Hepatocyte (in vitro differentiated cells): ENCODE measurements at regions not wholly inside any gene's neighbourhood (a gene's known extent, or its start where the extent isn't known, plus 50 kb on each side); places are given as distances from the start of the nearest gene placed in this dataset.

Experiments
- DNase-seq: peaks from one replicate; pipeline ENCODE4 v3.0.0-alpha.2; 2016; ENCODE audit warnings: low spot score
- H2AFZ ChIP-seq: fragments of 200-600 bp; sonication (generic); 2 replicates; pipeline ENCODE4 v1.6.0; 2016; ENCODE audit warnings: antibody characterized with exemption, mild to moderate bottlenecking
- H3K27ac ChIP-seq: fragments of 200-600 bp; sonication (generic); 2 replicates; pipeline ENCODE4 v1.5.1; 2016; ENCODE audit warnings: mild to moderate bottlenecking
- H3K27me3 ChIP-seq: fragments of 200-600 bp; sonication (generic); 2 replicates; pipeline ENCODE4 v1.6.1; 2016
- H3K36me3 ChIP-seq: fragments of 200-600 bp; sonication (generic); replicated peaks from 2 replicates; pipeline ENCODE4 v1.5.1; 2016; ENCODE audit warnings: low read depth; ENCODE audit not compliant: insufficient read depth
- H3K4me1 ChIP-seq: fragments of 200-600 bp; sonication (generic); 2 replicates; pipeline ENCODE4 v1.5.1; 2016; ENCODE audit warnings: mild to moderate bottlenecking, moderate library complexity; ENCODE audit not compliant: insufficient read depth
- H3K4me2 ChIP-seq: fragments of 200-600 bp; sonication (generic); 2 replicates; pipeline ENCODE4 v1.6.0; 2016
- H3K4me3 ChIP-seq: fragments of 200-600 bp; sonication (generic); 2 replicates; pipeline ENCODE4 v1.5.1; 2016; ENCODE audit warnings: mild to moderate bottlenecking
- H3K79me2 ChIP-seq: fragments of 200-600 bp; sonication (generic); 2 replicates; pipeline ENCODE4 v1.6.0; 2017; ENCODE audit warnings: mild to moderate bottlenecking
- H3K9me2 ChIP-seq: fragments of 200-600 bp; sonication (generic); replicated peaks from 2 replicates; pipeline ENCODE4 v1.6.0; 2017; ENCODE audit warnings: mild to moderate bottlenecking; ENCODE audit not compliant: insufficient read depth
- H3K9me3 ChIP-seq: fragments of 200-600 bp; sonication (generic); 2 replicates; pipeline ENCODE4 v1.5.1; 2016; ENCODE audit warnings: low read depth, mild to moderate bottlenecking
- H4K20me1 ChIP-seq: fragments of 200-600 bp; sonication (generic); 2 replicates; pipeline ENCODE4 v1.6.0; 2016; ENCODE audit warnings: mild to moderate bottlenecking; ENCODE audit not compliant: insufficient read depth, poor library complexity, severe bottlenecking
- EZH2 ChIP-seq: fragments of 200-600 bp; sonication (generic); IDR thresholded peaks from 2 replicates; pipeline ENCODE4 v1.6.1; 2016; ENCODE audit warnings: antibody characterized with exemption, mild to moderate bottlenecking, borderline replicate concordance
- EZH2phosphoT487 ChIP-seq: fragments of 200-600 bp; sonication (generic); IDR thresholded peaks from one replicate; pipeline ENCODE4 v1.6.1; 2018; ENCODE audit warnings: antibody characterized with exemption, mild to moderate bottlenecking, low read depth, moderate library complexity; ENCODE audit not compliant: unreplicated experiment, severe bottlenecking
- WGBS: methylation state at CpG from one replicate; pipeline ENCODE4 v1.1.6; 2016; ENCODE audit warnings: low lambda C conversion rate; ENCODE audit errors: missing lambda C conversion rate; 5-methylcytosine and 5-hydroxymethylcytosine counted together
- TF ChIP-seq, protein P1 (sequence below): fragments of 200-600 bp; sonication (generic); IDR thresholded peaks from 2 replicates; pipeline ENCODE4 v1.5.1; 2016; ENCODE audit warnings: antibody characterized with exemption, mild to moderate bottlenecking; ENCODE audit not compliant: poor library complexity

DNA sequence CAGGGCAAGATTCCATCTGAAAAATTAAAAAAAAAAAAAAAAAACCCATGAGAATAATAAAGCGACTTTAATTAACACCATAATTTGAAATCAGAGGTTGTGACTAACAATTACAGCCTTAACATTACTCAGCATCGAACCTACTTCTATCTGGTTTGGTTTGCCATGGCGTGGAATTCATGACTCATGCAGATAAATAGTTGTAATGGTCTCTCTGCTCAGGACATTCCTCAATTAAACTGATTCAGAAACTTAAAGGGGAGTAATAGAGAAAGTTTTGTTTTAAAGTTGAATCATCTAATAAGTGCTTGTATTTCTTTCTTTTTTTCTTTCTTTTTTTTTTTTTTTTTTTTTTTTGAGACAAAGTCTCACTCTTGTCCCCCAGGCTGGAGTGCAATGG lies 135.5 kb downstream of the SPATA31D1 start:
- no peak overlapping the region for H3K4me3 ChIP-seq
- DNase-seq = no peak
- no peaks in the 10 kb centered on the region for H3K79me2 ChIP-seq
- TF ChIP-seq, protein P1, sequence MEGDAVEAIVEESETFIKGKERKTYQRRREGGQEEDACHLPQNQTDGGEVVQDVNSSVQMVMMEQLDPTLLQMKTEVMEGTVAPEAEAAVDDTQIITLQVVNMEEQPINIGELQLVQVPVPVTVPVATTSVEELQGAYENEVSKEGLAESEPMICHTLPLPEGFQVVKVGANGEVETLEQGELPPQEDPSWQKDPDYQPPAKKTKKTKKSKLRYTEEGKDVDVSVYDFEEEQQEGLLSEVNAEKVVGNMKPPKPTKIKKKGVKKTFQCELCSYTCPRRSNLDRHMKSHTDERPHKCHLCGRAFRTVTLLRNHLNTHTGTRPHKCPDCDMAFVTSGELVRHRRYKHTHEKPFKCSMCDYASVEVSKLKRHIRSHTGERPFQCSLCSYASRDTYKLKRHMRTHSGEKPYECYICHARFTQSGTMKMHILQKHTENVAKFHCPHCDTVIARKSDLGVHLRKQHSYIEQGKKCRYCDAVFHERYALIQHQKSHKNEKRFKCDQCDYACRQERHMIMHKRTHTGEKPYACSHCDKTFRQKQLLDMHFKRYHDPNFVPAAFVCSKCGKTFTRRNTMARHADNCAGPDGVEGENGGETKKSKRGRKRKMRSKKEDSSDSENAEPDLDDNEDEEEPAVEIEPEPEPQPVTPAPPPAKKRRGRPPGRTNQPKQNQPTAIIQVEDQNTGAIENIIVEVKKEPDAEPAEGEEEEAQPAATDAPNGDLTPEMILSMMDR = no peak
- no peak for TF ChIP-seq EZH2phosphoT487
- no peak for TF ChIP-seq EZH2
- no peak overlapping the region for H3K27ac ChIP-seq
- H3K36me3 ChIP-seq = no peaks in the 10 kb centered on the region
- no peaks in the 10 kb centered on the region for H3K9me2 ChIP-seq
- no peaks in the 10 kb centered on the region for H4K20me1 ChIP-seq
- no peaks in the 10 kb centered on the region for H3K27me3 ChIP-seq
- no peaks in the 10 kb centered on the region for H3K4me1 ChIP-seq
- WGBS = 82% methylated on average over 3 of the region's 3 CpGs
- H3K9me3 ChIP-seq = no peaks in the 10 kb centered on the region
- no peak overlapping the region for H3K4me2 ChIP-seq
- H2AFZ ChIP-seq = no peak overlapping the region

DNA sequence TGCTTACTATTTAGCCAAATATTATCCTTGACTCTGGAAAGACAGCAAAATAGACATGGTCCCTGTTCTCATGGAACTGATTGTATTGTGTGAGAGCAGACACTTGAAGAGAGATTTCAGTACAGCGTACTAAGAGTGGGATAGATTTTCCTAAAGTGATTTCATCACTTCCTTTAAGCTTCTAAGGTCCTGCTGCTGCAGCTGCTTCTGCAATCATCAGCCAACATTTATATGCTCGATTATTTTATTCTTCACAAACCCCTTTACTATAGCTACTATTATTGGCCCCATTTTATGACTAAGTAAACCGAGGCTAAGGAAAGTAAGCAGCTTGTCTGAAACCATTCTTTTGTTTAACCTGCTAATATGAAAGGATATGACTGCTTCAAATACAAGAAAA lies 137.7 kb downstream of the SPATA31D1 start:
- Histone ChIP-seq H3K9me3 (no peaks in the 10 kb centered on the region), H3K36me3 (no peaks in the 10 kb centered on the region), H3K27ac (no peak overlapping the region), H3K79me2 (no peaks in the 10 kb centered on the region), H3K4me1 (no peaks in the 10 kb centered on the region), H4K20me1 (no peaks in the 10 kb centered on the region), H2AFZ (no peak overlapping the region), H3K27me3 (no peaks in the 10 kb centered on the region), H3K4me2 (no peak overlapping the region), H3K4me3 (no peak overlapping the region), H3K9me2 (no peaks in the 10 kb centered on the region)
- no peak for TF ChIP-seq EZH2
- TF ChIP-seq, protein P1 = no peak
- no peak for TF ChIP-seq EZH2phosphoT487
- DNase-seq = no peak
- 76% methylated on average over 3 of the region's 3 CpGs for WGBS

DNA sequence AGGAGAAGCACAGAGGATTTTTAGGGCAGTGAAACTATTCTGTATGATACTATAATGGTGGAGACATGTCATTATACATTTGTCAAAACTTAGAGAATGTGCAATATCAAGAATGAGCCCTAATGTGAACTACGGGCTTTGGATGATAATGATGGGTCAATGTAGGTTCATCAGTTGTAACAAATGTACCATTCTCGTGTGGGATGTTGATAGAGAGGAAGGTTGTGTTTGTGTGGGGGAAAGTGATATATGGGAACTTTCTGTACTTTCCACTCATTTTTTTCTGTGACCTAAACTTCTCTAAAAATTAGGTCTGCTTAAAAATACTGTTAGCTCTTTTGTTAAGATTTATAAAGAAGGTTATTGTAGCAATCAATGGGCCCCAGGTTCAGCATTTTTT lies 138.9 kb downstream of the SPATA31D1 start:
- H3K9me3 ChIP-seq = no peaks in the 10 kb centered on the region
- no peak overlapping the region for H3K4me3 ChIP-seq
- no peak for DNase-seq
- H3K4me1 ChIP-seq = no peaks in the 10 kb centered on the region
- H2AFZ ChIP-seq = no peak overlapping the region
- no peaks in the 10 kb centered on the region for H3K27me3 ChIP-seq
- TF ChIP-seq, protein P1 = no peak
- TF ChIP-seq EZH2phosphoT487 (no peak), EZH2 (no peak)
- H3K4me2 ChIP-seq = no peak overlapping the region
- WGBS = 83% methylated on average over 2 of the region's 2 CpGs
- H3K36me3 ChIP-seq = no peaks in the 10 kb centered on the region
- no peaks in the 10 kb centered on the region for H3K79me2 ChIP-seq
- H3K27ac ChIP-seq = no peak overlapping the region
- no peaks in the 10 kb centered on the region for H3K9me2 ChIP-seq
- H4K20me1 ChIP-seq = no peaks in the 10 kb centered on the region
